GM18511 (cell line): ENCODE measurements at regions not wholly inside any gene's neighbourhood (a gene's known extent, or its start where the extent isn't known, plus 50 kb on each side); places are given as distances from the start of the nearest gene placed in this dataset.

Experiments used
- ATAC-seq: cut with Tn5 transposase; IDR thresholded peaks from one replicate; pipeline ENCODE4 v1.9.1; 2021; ENCODE audit warnings: mild to moderate bottlenecking, moderate library complexity; ENCODE audit not compliant: unreplicated experiment

- ATAC-seq: no peak
Measured at GRCh38 chr11:127223026-127223425, 222.5 kb upstream of the KIRREL3 start.

DNA sequence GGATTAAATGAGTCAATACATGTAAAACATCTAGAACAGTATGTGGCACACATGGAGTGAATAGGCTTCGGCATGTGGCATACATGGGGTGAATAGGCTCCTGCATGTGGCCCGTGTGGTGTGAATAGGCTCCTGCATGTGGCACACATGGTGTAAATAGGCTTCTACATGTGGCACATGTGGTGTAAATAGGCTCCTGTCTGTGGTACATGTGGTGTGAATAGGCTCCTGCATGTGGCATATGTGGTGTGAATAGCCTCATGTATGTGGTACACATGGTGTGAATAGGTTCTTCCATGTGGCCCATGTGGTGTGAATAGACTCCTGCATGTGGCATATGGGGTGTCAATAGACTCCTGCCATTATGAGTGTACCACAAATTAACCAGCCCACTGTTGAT, 219.1 kb upstream of the KIRREL3 start:
- ATAC-seq: no peak

DNA sequence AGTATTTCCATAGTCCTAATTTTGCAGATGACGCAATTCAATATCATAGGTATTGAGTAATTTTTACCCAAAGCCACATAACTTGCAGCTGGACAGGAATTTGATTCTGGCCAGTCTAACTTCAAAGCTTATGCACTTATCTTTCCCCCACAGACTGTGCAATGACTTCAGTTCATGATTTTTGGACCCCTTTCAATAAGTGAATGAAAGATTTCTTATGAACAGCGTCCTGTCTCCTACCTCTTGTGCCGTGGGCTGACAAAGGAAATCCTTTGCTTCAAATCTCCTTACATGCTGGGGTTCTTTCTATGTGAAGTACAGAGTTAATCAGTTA, 217.7 kb upstream of the KIRREL3 start:
- no peak for ATAC-seq

- no peak for ATAC-seq
Measured at GRCh38 chr11:127217452-127218274, 217.1 kb upstream of the KIRREL3 start.

DNA sequence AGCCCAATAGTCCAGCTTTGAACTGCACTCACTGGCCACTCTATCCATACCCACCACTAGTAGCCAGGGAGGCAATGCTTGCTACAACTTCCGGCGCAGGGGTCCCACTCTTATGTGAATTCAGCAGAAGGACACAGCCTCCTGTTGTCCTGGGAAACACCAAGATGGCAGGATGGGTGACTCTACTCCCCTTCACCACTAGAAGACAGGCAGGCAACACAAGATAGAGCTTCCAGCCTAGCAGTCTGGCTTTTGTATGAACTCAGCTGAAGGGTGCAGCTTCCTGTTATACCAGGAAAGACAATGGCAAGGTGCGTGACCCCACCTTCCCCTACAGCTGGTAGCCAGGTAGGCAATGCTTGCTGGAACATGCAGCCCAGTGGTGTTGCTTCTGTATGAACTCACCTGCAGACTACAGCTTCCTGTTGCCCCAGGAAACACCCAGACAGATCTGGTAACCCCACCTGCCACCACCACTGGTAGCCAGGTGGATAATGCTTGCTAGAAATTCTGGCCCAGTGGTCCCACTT, 205.2 kb upstream of the KIRREL3 start:
- ATAC-seq: no peak

DNA sequence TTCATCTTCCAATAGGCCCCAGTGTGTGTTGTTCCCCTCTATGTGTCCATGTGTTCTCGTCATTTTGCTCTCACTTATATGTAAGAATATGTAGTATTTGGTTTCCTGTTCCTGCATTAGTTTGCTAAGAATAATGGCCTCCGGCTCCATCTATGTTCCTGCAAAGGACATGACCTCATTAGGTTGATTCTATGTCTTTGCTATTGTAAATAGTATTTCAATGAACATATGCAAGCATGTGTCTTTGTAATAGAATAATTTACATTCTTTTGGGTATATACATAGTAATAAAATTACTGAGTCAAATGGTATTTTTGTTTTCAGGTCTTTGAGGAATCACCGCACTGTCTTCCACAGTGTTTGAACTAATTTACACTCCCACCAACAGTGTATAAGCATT, 202.9 kb upstream of the KIRREL3 start:
- no peak for ATAC-seq

- ATAC-seq: no peak
Measured at GRCh38 chr11:127202105-127202504, 201.5 kb upstream of the KIRREL3 start.

DNA sequence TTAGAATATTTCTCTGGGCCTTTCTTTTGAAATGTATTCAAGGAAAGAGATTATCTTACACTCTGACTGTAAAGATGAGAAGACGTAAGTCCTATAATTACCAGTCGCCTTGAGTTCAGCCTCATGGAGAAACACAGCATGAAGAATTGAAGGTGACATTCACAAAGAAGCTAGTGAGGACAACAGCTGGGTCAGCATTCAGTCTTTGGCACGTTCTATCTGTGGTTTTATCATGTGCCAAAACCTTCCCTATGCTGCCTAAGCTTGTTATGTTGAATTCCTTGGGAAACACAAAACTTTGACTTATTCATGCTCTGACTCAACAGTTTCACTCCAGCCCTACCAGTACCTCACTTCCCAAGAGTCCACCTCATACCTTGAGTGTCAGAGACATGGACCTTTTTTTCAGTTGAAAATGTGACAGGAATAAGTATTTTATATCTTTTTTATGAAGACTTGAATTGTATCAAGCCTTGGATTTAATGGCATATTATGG, 198.8 kb upstream of the KIRREL3 start:
- ATAC-seq: no peak

- ATAC-seq: no peak
Measured at GRCh38 chr11:127195501-127196120, 195.0 kb upstream of the KIRREL3 start.

- no peak for ATAC-seq
Measured at GRCh38 chr11:127194521-127194920, 194.0 kb upstream of the KIRREL3 start.

DNA sequence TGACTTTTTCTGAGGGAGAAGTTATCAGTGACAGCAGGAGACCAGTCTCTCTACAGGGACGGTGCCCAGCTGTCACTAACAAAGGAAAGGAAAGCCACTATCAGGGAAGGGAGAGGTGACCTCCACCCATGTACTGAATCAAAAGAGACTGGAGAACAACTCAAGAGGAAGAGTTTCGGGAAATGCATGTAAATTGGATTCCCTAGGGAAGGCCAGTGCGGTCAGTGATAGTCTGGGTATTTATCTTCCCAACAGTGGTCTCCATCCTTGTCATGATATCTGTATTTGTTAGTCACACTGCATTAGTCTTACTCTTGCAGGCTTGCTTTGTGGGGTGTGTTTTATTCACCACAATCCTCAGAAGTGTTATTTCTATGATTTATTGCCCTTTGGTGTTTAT, 193.4 kb upstream of the KIRREL3 start:
- no peak for ATAC-seq

DNA sequence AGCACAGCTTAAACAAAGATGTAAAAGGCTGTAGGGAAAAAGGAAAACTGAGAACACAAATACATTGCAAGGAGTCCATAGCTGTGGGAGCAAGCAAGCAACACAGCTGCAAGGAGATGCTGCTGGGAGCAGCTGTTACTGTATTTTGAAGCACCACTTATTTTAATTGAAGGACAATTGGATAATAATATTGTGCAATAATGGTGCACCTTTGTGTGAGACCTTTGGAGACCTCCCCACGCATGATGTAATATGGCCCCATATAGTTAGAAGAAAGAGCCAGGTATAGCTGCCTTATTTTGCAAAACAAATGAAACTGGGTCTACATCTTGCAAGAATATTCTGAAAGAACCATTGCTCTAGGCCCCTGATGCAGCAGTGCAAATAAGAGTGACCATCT, 191.1 kb upstream of the KIRREL3 start:
- no peak for ATAC-seq

DNA sequence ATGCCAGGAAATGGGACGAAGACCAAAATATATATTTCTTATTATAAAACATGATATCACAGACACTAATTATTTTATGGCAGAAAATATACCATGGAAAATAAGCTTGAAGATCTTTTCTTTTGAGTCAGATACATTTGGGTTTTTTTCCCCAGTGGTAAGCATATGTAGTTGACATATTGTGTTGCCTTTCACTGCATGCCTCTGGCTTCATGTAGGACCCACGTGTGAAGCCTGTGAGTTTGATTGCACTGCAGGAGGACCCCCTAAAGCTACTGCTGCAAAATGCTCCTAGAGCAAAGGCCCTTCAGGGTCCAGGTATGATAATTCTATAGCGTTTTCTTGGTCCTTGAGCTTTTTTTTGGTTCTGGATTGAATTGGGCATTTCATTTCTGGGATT, 190.7 kb upstream of the KIRREL3 start:
- no peak for ATAC-seq

DNA sequence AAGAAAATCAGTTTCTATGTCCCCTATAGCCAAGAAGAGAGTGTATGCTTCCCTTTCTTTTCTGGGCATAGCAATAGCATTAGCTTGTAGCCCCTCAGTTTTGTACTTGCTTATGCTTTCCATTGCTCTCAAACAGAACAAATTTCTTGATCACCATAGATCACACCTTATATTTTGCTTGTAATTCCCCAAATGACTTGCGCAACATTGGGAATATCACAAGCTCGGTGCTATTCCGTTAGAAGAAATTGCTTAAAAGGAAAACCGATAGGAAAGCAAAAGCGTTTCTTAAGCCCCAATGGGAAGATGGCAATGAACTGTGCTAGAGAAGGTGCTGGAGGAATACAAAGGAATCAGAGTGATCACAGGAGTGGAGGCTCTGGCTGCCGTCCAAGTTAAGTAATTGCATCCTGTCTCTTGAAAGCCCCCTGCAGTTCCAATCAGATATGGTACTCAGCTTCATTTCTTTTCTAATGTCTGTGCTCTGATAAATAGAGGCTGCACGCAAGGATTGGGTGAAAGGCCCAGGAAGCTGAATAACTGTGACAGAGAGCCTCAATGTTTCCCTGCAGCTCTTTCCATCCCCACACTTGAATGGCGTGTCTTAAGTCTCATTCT, 182.1 kb upstream of the KIRREL3 start:
- no peak for ATAC-seq

DNA sequence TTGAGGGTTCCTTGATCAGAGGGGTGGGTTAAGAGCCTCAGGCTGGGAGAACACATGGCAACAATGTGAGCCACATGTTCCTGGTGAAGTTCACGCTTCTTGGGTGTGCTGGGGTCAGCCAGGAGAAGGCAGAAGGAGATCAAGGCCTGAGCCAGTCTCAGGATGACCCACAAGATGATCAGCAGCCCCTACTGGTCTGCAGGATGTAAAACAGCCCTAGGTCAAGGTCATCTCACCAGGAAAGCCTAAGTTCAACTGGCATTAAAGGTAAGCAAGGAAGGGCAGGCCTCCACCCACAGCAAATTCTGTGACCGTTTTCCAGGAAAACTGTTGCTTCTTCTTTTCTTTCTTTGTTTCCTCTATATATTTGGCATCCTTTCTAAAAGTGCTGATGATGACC, 156.7 kb upstream of the KIRREL3 start:
- ATAC-seq: no peak

DNA sequence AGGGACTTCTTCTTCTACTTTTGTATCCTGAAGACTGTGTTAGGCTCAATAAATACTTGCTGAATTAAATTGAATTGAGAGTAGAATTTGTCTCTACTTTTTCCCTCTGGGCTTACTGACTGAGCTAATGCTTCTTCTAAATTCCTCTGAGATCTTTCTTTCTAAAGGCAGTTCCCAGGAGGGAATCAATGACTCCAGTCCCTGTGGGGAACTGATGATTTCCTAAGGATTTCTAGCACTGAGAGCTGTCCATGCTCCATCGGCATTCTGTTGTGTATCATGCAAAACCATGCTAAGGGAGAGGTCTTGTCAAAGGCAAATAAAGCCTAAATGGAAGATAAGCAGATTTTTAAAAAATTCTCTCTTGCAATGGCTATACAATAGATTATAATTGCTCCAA, 148.8 kb upstream of the KIRREL3 start:
- no peak for ATAC-seq

- no peak for ATAC-seq
Measured at GRCh38 chr11:127143251-127143650, 142.7 kb upstream of the KIRREL3 start.

GRCh38 chr11:127138613-127139012, 138.0 kb upstream of the KIRREL3 start:
- no peak for ATAC-seq

GRCh38 chr11:127137771-127138280, 137.3 kb upstream of the KIRREL3 start:
- ATAC-seq: no peak

DNA sequence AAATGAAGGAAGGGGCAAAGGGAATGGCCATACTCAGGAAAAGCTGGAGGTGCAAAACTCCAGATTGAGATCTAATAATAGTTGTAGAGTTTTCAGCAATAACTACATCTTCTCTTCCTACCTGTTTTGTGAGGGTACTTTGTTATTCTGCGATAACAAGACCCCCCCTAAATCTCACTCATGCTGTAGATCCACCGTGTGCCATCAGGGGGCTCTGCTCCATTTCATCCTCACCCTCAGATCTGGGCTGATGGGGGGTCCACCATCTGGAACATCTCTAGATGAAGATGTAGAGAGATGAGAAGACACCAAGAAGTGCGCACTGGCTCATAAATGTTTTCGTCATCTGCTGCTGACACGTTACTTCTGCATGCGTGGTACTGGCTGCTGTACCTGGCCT, 135.9 kb upstream of the KIRREL3 start:
- no peak for ATAC-seq

GRCh38 chr11:127135256-127135655, 134.7 kb upstream of the KIRREL3 start:
- ATAC-seq: no peak

GRCh38 chr11:127133061-127133460, 132.5 kb upstream of the KIRREL3 start:
- ATAC-seq: no peak
